GM18508 (cell line): ENCODE measurements at regions not wholly inside any gene's neighbourhood (a gene's known extent, or its start where the extent isn't known, plus 50 kb on each side); places are given as distances from the start of the nearest gene placed in this dataset.
"Not testable (repeated sequence)": the region's sequence is repeated elsewhere in the genome, so short reads cannot be mapped to it uniquely, and the experiment has no call there.

Source experiments
- ATAC-seq: cut with Tn5 transposase; IDR thresholded peaks from one replicate; pipeline ENCODE4 v1.9.1; 2021; ENCODE audit warnings: moderate number of reproducible peaks; ENCODE audit not compliant: insufficient read depth, unreplicated experiment

GRCh38 chr21:39084979-39085729 is 98.1 kb downstream of the PSMG1 start:
- no peak for ATAC-seq

- ATAC-seq = no peak
Measured at GRCh38 chr21:39084073-39084472, 99.2 kb downstream of the PSMG1 start.

GRCh38 chr21:39083377-39084008 is 99.8 kb downstream of the PSMG1 start:
- ATAC-seq = no peak

DNA sequence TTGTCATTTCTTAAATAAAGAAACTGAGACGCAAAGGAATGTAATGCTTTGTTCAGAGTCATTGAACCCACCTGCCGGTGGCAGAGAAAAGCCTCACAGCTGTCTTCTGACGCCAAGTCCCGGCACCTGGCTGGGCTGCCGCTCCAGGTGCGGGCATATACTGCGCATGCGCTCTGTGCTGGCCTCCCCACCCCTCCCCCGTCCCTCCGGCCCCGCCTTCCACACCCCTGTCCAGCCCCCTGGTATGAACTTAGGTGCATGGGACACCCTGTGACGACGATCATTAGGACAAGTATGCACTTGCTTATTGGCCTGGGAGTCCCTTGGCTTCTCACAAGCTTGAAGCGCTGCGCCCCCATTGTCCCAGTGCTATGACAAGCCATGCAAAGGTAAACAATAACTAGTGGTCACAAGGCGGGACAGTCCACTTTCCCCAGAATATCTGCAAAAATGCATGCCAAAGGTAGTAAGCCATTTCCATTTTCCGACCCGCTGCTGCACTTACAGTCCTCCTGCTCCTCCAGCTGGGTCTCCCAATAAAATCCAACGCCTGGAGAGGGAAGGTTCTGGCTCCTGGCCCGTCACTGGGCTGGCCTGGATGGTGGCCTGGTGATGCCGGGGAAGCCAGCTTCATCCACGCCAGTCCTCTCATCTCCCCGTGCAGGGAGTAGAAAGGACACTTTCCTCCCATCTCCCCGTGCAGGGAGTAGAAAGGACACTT is 100.4 kb downstream of the PSMG1 start:
- no peak for ATAC-seq

DNA sequence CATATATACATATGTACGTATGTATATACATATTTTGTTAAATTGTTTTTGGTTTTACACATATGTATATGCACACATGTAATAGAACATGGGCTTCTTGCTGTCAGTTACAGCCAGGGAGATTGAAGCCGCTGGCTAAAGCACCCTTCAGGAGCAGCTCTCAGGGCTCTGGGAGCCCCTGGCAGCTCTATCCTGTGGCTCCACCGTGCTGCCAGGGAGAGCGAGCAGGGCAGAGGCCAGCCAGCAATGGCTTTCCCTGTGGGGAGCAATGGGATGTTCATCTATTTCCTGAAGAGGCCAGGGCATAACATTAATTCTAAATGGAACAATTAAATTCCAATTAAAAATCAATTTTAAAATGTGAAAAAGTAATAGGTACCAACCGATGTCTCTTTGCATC is 102.9 kb downstream of the PSMG1 start:
- no peak for ATAC-seq

DNA sequence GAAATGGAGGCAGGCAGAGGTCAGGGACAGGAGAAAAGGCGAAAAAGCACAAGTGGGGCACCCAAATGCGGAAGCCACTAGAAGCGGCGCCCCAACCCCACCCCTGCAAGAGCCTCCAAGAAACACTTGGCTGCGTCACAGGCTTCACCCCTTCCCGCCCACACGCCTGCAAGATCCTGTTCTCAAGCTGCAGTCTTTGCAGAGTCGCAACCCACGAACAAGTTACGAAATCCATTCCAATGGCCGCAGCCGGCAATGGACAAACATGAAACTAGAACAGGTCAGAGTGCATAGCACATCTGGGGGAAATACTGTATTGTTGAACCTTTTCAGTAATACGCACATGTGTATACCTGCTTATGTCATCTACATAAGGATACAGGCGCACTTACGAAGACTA is 103.6 kb downstream of the PSMG1 start:
- ATAC-seq = no peak

DNA sequence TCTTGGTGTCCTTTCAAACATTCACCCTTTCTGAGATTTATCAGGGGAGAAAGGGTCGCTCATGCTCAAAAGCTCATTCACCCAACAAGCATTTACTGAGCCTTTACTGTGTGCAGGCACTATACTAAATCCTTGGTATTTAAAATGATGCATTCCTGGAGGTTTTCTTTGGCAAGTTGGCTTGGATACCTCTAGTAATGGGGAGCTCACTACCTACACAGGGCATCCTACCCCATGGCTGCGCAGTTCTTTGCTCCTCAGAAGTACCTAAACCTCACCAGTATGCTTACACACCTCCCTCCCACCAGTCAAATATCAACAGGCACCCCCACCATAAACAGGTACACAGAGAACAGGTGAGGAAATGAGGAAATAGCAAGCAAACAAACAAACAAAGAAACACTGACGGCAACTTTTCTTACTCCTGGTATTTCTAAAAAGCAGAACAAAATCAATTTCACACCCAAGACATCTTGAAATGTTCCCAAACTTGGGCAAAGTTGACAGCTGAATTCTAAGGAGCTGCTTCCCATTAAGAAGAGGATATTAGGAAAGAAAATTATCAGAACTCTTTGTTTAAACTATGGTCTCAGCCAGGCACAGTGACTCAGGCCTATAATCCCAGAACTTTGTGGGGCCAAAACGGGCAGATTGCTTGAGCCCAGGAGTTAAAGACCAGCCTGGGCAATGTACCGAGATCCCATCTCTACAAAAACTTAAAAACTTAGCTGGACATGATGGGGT is 104.8 kb downstream of the PSMG1 start:
- no peak for ATAC-seq

- ATAC-seq = no peak
Measured at GRCh38 chr21:39077876-39078275, 105.4 kb downstream of the PSMG1 start.

GRCh38 chr21:39074508-39074907 is 108.7 kb downstream of the PSMG1 start:
- no peak for ATAC-seq

- ATAC-seq = no peak
Measured at GRCh38 chr21:39073717-39074116, 109.5 kb downstream of the PSMG1 start.

- ATAC-seq = no peak
Measured at GRCh38 chr21:39073063-39073462, 110.2 kb downstream of the PSMG1 start.

GRCh38 chr21:39072468-39072867 is 110.8 kb downstream of the PSMG1 start:
- no peak for ATAC-seq

DNA sequence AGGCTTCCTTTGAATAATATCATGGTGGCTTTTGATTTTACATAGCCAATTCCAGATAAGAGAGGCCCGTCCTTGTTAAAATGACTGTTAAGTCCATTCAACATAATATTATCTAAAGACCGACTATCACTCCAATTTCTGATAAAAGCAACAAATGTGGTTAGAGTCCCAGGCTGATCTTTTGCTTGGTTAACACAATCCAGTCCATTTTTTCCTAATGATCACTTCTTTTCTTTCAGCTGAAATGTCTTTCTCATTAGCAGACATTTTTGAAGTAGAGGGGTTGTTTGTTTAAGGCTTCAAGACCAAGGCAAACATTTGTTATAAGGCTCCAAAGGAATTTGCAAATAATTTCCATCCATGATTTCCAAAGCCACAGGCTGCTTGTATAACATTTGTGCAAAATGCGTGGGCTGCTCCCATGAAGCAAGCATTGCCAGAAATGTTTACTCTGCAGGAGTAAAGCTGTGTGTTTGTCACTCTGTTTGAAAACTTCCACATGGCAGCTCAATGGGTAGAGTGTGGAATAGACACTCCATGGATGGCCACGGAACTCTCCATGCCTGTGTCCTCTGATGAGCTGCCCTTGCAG is 111.5 kb downstream of the PSMG1 start:
- no peak for ATAC-seq

GRCh38 chr21:39069856-39070255 is 113.4 kb downstream of the PSMG1 start:
- not testable (repeated sequence) for ATAC-seq

- no peak for ATAC-seq
Measured at GRCh38 chr21:39066829-39067780, 116.1 kb downstream of the PSMG1 start.

- no peak for ATAC-seq
Measured at GRCh38 chr21:39065917-39066316, 117.3 kb downstream of the PSMG1 start.

DNA sequence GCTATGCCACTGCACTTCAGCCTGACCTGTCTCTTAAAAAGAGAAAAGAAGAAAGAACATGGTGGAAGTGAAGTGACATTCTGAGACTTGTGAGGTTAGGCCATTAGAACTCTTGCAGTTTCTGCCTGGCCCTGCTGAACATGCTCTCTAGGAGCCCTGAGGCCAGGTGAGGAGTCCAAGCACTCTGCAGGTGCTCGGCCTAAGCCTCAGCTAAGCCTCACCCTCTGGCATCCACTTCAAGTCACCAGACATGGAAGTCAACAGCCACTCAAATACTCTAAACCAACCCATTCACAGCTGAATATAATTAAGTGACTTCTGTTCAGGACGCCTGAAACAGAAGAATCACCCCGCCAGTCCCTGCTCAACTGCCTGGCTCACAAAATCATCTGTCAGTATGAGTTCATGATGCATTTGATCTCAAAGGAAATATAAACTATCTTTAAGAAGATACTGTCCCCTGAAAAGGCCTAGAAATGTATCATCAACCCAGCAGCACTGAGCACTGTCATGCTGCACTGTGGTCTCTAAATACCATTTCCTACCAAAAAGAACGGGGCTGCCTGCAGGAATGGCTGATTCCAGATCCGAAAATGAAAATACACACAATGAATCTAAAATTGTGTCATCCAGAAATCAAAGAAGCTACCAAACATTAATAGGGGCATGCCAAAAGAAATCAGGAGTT is 118.8 kb downstream of the PSMG1 start:
- no peak for ATAC-seq

GRCh38 chr21:39063517-39063916 is 119.7 kb downstream of the PSMG1 start:
- ATAC-seq = no peak

- no peak for ATAC-seq
Measured at GRCh38 chr21:39062196-39062595, 121.1 kb downstream of the PSMG1 start.
